ENCODE measurements at regions not wholly inside any gene's neighbourhood (a gene's known extent, or its start where the extent isn't known, plus 50 kb on each side); places are given as distances from the start of the nearest gene placed in this dataset.

DNA sequence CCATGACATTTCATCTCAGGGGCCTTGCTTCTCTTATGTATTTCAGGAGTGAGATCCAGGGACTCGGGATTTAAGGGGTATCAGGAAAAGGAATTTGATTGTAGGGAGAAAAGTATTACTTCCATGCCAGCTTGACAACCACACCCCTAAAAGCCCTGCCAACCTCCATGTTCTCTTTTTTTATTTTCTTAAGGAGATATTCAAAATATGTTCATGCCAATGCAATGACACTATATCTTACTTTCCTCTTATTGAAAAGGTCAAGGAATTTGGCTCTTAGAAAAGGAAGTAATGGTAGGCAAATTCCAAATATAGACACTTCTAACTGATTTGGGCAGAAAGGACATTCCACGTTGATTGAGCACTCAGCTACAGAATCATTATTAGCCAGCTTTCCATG, 407.5 kb upstream of the NECTIN3 start:
- H3K4me1 ChIP-seq, result peaks cover 0 to 4% of the 10 kb centered on the region in 2 donors
- TF ChIP-seq, protein P1, sequence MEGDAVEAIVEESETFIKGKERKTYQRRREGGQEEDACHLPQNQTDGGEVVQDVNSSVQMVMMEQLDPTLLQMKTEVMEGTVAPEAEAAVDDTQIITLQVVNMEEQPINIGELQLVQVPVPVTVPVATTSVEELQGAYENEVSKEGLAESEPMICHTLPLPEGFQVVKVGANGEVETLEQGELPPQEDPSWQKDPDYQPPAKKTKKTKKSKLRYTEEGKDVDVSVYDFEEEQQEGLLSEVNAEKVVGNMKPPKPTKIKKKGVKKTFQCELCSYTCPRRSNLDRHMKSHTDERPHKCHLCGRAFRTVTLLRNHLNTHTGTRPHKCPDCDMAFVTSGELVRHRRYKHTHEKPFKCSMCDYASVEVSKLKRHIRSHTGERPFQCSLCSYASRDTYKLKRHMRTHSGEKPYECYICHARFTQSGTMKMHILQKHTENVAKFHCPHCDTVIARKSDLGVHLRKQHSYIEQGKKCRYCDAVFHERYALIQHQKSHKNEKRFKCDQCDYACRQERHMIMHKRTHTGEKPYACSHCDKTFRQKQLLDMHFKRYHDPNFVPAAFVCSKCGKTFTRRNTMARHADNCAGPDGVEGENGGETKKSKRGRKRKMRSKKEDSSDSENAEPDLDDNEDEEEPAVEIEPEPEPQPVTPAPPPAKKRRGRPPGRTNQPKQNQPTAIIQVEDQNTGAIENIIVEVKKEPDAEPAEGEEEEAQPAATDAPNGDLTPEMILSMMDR (IDR thresholded peaks at IDR 0.05), result no peak
- H3K9me3 ChIP-seq, result peaks cover 0 to 3% of the 10 kb centered on the region in 2 donors
- intact Hi-C loops (cut with DNase I), result no loop called here
- no peaks in the 10 kb centered on the region for H3K27me3 ChIP-seq
- no peaks in the 10 kb centered on the region for H3K36me3 ChIP-seq
- no peak for DNase-seq (ENCODE audit: low spot score in 2 of 2)
- H3K27ac ChIP-seq, result no peak overlapping the region
- H3K4me3 ChIP-seq, result no peak overlapping the region

DNA sequence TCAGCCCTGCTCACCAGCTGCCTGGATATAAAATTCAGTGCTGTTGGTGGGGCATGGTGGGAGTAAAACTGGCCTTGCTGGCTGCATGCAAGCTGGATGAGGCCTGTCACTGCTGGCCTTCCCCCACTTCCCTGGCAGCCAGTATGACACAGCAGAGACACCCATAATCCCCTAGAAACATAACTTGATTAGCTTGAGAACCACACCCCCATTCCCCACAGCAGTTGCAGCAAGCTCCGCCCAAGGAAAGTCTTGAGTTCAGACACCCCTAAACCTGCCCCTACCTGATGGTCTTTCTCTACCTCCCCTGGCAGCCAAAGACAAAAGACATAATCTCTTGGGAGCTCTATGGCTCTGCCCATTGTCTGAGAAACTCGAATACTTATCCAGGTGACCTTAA, 405.1 kb upstream of the NECTIN3 start:
- Histone ChIP-seq H3K4me1 (peaks cover 0 to 4% of the 10 kb centered on the region in 2 donors), H3K9me3 (peaks cover 0 to 3% of the 10 kb centered on the region in 2 donors), H3K4me3 (no peak overlapping the region), H3K36me3 (no peaks in the 10 kb centered on the region), H3K27me3 (no peaks in the 10 kb centered on the region), H3K27ac (no peak overlapping the region)
- TF ChIP-seq, protein P1 (IDR thresholded peaks at IDR 0.05), result no peak
- intact Hi-C loops (cut with DNase I), result no loop called here
- DNase-seq (ENCODE audit: low spot score in 2 of 2), result no peak

DNA sequence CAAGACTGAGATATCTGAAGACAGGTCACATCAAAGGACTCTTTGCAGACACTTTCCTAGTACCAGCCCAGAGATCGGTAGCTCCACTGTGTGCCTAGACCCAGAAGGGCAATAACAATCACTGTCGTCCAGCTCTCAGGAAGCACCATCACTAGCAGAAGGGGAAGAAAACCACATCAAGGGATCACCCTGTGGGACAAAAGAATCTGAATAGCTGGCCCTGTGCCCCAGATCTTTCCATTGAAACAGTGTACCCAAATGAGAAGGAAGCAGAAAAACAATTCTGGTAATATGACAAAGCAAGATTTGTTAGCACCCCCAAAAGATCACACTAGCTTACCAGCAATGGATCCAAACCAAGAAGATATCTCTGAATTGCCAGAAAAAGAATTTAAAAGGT, 404.4 kb upstream of the NECTIN3 start:
- TF ChIP-seq, protein P1 (IDR thresholded peaks at IDR 0.05), result no peak
- DNase-seq (ENCODE audit: low spot score in 2 of 2), result no peak
- H3K4me3 ChIP-seq, result no peak overlapping the region
- peaks cover 0 to 4% of the 10 kb centered on the region in 2 donors for H3K4me1 ChIP-seq
- no peaks in the 10 kb centered on the region for H3K27me3 ChIP-seq
- no peak overlapping the region for H3K27ac ChIP-seq
- no peaks in the 10 kb centered on the region for H3K36me3 ChIP-seq
- intact Hi-C loops (cut with DNase I), result no loop called here
- H3K9me3 ChIP-seq, result no peaks in the 10 kb centered on the region

DNA sequence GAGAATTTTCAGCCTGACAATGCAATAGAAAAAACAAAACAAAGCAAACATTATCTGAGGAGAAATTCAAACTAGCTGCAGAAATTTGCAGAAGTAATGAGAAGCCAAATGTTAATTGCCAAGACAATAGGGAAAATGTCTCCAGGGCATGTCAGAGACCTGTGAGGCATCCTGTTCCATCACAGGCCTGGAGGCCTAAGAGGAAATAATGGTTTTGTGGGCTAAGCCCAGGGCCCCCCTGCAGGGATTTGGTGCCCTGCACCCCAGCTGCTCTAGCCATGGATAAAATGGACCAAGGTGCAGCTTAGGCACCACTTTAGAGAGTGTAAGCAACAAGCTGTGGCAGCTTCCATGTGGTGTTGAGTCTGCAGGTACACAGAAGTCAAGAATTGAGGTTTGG, 401.2 kb upstream of the NECTIN3 start:
- intact Hi-C loops (cut with DNase I), result no loop called here
- Histone ChIP-seq H3K27me3 (no peaks in the 10 kb centered on the region), H3K27ac (no peak overlapping the region), H3K9me3 (no peaks in the 10 kb centered on the region), H3K36me3 (no peaks in the 10 kb centered on the region), H3K4me3 (no peak overlapping the region), H3K4me1 (no peaks in the 10 kb centered on the region)
- TF ChIP-seq, protein P1 (IDR thresholded peaks at IDR 0.05), result no peak
- DNase-seq (ENCODE audit: low spot score in 2 of 2), result no peak

DNA sequence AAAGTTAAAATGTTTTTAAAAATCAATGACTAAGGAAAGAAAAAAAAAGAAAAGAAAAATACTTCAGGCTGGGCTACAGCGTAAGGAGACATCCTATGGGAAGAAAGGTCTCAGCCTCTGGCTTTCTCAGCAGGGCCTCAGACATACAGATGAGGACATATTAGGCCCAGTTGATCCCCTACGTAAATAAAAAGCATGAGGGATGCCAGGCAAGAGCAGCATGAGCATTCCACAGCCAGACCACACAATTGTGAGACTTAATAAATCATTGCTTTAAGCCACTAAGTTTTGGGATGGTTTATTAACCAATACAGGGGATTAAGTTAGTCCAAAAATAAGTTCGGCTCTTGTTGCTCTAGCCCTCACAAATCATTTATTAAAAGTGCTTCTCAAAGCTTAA, 394.1 kb upstream of the NECTIN3 start:
- Histone ChIP-seq H3K36me3 (no peaks in the 10 kb centered on the region), H3K9me3 (no peaks in the 10 kb centered on the region), H3K4me1 (no peaks in the 10 kb centered on the region), H3K27ac (no peak overlapping the region), H3K27me3 (no peaks in the 10 kb centered on the region), H3K4me3 (no peak overlapping the region)
- TF ChIP-seq, protein P1 (IDR thresholded peaks at IDR 0.05), result no peak
- intact Hi-C loops (cut with DNase I), result no loop called here
- no peak for DNase-seq (ENCODE audit: low spot score in 2 of 2)

DNA sequence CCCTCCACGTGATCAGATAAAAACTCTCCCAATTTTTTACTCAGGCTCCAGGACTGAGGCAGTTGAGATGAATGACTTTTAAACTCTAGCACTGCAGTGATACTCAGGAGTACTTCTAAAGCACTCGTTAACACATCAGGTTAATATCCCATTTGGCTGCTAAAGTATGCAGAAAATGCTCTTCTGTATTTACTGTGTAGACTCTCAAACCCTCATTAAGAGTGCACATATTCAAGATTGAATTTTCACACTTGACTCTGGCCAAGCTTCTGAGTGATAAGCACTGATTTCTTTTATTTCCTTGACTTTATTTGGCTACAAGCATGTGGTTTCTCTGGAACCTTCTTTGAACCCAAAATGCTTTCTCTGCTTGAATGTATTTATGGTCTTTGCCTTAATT, 392.3 kb upstream of the NECTIN3 start:
- DNase-seq (ENCODE audit: low spot score in 2 of 2), result no peak
- no peak overlapping the region for H3K27ac ChIP-seq
- intact Hi-C loops (cut with DNase I), result no loop called here
- H3K9me3 ChIP-seq, result no peaks in the 10 kb centered on the region
- TF ChIP-seq, protein P1 (IDR thresholded peaks at IDR 0.05), result no peak
- H3K4me3 ChIP-seq, result no peak overlapping the region
- no peaks in the 10 kb centered on the region for H3K4me1 ChIP-seq
- H3K36me3 ChIP-seq, result no peaks in the 10 kb centered on the region
- H3K27me3 ChIP-seq, result no peaks in the 10 kb centered on the region
